CD4-positive, alpha-beta T cell (primary cell): ENCODE measurements at regions not wholly inside any gene's neighbourhood (a gene's known extent, or its start where the extent isn't known, plus 50 kb on each side); places are given as distances from the start of the nearest gene placed in this dataset.

Experiments used
- ATAC-seq: fragments of 200-7000 bp; cut with Tn5 transposase; one replicate; pipeline ENCODE4 v1.10.0; 2022; ENCODE audit warnings: mild to moderate bottlenecking; ENCODE audit not compliant: poor library complexity
- CTCF ChIA-PET: fragments of 350-600 bp; sonication (Branson Sonifier 250); formaldehyde crosslinking; loops from one replicate; lab custom pipeline; 2021; ENCODE audit warnings: antibody characterized with exemption, inconsistent platforms; lab: Charles Lee
- POLR2A ChIA-PET: fragments of 350-600 bp; sonication (Branson Sonifier 250); formaldehyde crosslinking; loops from one replicate; lab custom pipeline; 2021; ENCODE audit warnings: antibody characterized with exemption, inconsistent platforms; lab: Charles Lee
- DNase-seq, 14 experiments: peaks; one replicate each; pipeline ENCODE4 v3.0.0-alpha.2; 2013 to 2020; ENCODE audit warnings: mixed read lengths in 2 of 14
- H3K27ac ChIP-seq, 2 donors: one replicate each; pipeline versions ENCODE4 v1.5.1 to v1.7.0; 2013; ENCODE audit warnings: low read length in 2 of 2, low read depth in 1 of 2, mild to moderate bottlenecking in 1 of 2
- H3K27me3 ChIP-seq, 2 experiments: 1 replicate in 1 of 2; 2 replicates in 1 of 2; pipeline versions ENCODE4 v1.6.1 to v1.7.0; 2013; ENCODE audit warnings: low read length in 2 of 2, control low read depth in 1 of 2, mild to moderate bottlenecking in 1 of 2, moderate library complexity in 1 of 2; ENCODE audit not compliant: insufficient read depth in 2 of 2, control insufficient read depth in 1 of 2
- H3K36me3 ChIP-seq: one replicate; pipeline ENCODE4 v1.6.1; 2013; ENCODE audit warnings: low read length, control low read depth; ENCODE audit not compliant: insufficient read depth
- H3K4me1 ChIP-seq: one replicate; pipeline ENCODE4 v1.6.1; 2013; ENCODE audit warnings: low read length, control low read depth; ENCODE audit not compliant: insufficient read depth
- H3K4me3 ChIP-seq: one replicate; pipeline ENCODE4 v1.5.1; 2013; ENCODE audit warnings: mild to moderate bottlenecking, low read length, moderate library complexity
- H3K9me3 ChIP-seq, 2 experiments: 1 replicate in 1 of 2; 2 replicates in 1 of 2; pipeline versions ENCODE4 v1.6.1 to v1.7.0; 2013; ENCODE audit warnings: low read length in 2 of 2, mild to moderate bottlenecking in 2 of 2, control low read depth in 1 of 2, moderate library complexity in 1 of 2; ENCODE audit not compliant: control insufficient read depth in 1 of 2, insufficient read depth in 1 of 2
- H3K27ac Mint-ChIP-seq: one replicate; pipeline ENCODE4 v1.8.0; 2020; ENCODE audit warnings: mixed read lengths
- H3K27me3 Mint-ChIP-seq: one replicate; pipeline ENCODE4 v1.8.0; 2021; ENCODE audit warnings: mixed read lengths
- H3K36me3 Mint-ChIP-seq: one replicate; pipeline ENCODE4 v1.8.0; 2021; ENCODE audit warnings: low read depth, mixed read lengths
- H3K4me1 Mint-ChIP-seq: one replicate; pipeline ENCODE4 v1.8.0; 2021; ENCODE audit warnings: low read depth, mixed read lengths
- H3K4me3 Mint-ChIP-seq: one replicate; pipeline ENCODE4 v1.8.0; 2020; ENCODE audit warnings: mild to moderate bottlenecking, mixed read lengths
- H3K9me3 Mint-ChIP-seq: one replicate; pipeline ENCODE4 v1.8.0; 2020; ENCODE audit warnings: mixed read lengths
- intact Hi-C, 2 experiments: fragments of 100-400 bp; cut with DNase I in 1 of 2; cut with micrococcal nuclease in 1 of 2; formaldehyde crosslinking; loops; one replicate each; pipeline versions ENCODE4 v1.15.1 to v1.9.0; 2023 to 2025; cut with DNase I, micrococcal nuclease
- TF ChIP-seq, protein P1 (sequence below): fragments of 200-600 bp; IDR thresholded peaks from one replicate; pipeline ENCODE4 v1.8.0; 2022; ENCODE audit warnings: antibody characterized with exemption, mild to moderate bottlenecking

DNA sequence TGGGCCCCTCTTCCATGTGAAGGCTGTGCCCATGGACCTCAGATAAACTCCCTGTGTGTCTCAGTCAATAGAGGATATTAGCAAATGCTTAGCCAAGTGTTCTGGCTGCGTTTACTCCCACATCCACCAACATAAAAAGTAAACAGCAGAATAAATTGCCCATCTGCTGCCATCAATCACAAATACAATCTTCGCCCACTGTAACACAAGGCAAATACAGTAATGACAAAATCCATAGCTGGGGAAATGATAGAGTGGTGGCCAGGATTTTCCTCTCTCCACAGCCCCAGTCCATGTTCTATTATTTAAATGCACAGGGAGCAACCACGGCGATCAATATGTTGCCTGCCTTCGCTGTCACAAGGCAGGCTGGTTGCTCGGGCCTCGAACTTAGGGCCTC is 376.5 kb downstream of the UQCRFS1 start:
- peaks cover 0 to 16% of the 10 kb centered on the region in 2 experiments for H3K9me3 ChIP-seq
- DNase-seq (no peak), ATAC-seq (no peak)
- H3K4me1 Mint-ChIP-seq: no peaks in the 10 kb centered on the region
- no peak overlapping the region for H3K27ac ChIP-seq
- POLR2A ChIA-PET: no interaction called here
- no peak overlapping the region for H3K4me3 Mint-ChIP-seq
- H3K36me3 ChIP-seq: no peaks in the 10 kb centered on the region
- H3K27me3 ChIP-seq: no peaks in the 10 kb centered on the region
- no peaks in the 10 kb centered on the region for H3K27me3 Mint-ChIP-seq
- TF ChIP-seq, protein P1, sequence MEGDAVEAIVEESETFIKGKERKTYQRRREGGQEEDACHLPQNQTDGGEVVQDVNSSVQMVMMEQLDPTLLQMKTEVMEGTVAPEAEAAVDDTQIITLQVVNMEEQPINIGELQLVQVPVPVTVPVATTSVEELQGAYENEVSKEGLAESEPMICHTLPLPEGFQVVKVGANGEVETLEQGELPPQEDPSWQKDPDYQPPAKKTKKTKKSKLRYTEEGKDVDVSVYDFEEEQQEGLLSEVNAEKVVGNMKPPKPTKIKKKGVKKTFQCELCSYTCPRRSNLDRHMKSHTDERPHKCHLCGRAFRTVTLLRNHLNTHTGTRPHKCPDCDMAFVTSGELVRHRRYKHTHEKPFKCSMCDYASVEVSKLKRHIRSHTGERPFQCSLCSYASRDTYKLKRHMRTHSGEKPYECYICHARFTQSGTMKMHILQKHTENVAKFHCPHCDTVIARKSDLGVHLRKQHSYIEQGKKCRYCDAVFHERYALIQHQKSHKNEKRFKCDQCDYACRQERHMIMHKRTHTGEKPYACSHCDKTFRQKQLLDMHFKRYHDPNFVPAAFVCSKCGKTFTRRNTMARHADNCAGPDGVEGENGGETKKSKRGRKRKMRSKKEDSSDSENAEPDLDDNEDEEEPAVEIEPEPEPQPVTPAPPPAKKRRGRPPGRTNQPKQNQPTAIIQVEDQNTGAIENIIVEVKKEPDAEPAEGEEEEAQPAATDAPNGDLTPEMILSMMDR: no peak
- H3K36me3 Mint-ChIP-seq: no peaks in the 10 kb centered on the region
- H3K9me3 Mint-ChIP-seq: no peaks in the 10 kb centered on the region
- no peak overlapping the region for H3K4me3 ChIP-seq
- H3K27ac Mint-ChIP-seq: no peak overlapping the region
- intact Hi-C loops: no loop called here
- no peaks in the 10 kb centered on the region for H3K4me1 ChIP-seq
- CTCF ChIA-PET: no interaction called here

DNA sequence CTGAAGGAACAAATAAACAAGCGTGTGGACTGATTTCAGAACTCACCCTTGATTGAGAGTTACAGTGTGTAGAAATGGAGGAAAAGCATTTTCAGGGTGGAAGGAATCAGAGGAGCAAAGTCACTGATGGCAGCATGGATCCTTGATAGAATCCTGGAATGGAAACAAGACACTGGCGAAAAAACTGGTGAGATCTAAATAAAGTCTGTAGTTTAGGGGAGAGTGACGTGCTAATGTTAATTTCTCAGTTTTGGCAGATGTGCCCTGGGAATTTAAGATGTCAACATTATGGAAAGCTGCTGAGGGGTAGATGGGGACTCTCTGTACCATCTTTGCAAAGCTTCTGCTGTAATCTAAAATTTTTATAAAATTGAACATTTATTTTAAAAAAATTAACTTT is 378.0 kb downstream of the UQCRFS1 start:
- ChIA-PET CTCF (no interaction called here), POLR2A (no interaction called here)
- Histone ChIP-seq H3K4me1 (no peaks in the 10 kb centered on the region), H3K27me3 (no peaks in the 10 kb centered on the region), H3K36me3 (no peaks in the 10 kb centered on the region), H3K9me3 (peaks cover 0 to 22% of the 10 kb centered on the region in 2 experiments), H3K27ac (no peak overlapping the region), H3K4me3 (no peak overlapping the region)
- Mint-ChIP-seq H3K36me3 (no peaks in the 10 kb centered on the region), H3K4me3 (no peak overlapping the region), H3K4me1 (no peaks in the 10 kb centered on the region), H3K27me3 (no peaks in the 10 kb centered on the region), H3K9me3 (no peaks in the 10 kb centered on the region), H3K27ac (no peak overlapping the region)
- intact Hi-C loops: no loop called here
- DNase-seq: no peak
- TF ChIP-seq, protein P1: no peak
- no peak for ATAC-seq

DNA sequence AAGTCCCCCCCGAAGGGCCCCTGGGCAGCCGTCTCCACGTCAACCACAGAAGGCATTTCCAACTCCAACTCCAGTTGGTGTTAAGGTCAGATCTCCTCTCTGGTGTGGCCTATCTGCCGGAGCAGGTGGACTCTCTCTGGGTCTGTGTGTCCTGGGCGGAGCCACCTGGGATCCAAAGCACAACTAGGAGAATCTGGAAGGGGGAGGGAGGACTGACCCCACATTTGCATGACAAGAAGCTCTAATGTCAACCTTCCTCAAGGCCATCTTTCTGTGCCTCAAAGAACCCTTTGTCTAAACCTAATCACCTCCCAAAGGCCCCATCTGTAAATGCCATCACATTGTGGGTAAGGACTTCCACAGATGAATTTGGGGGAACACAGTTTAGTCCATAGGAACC is 381.5 kb downstream of the UQCRFS1 start:
- TF ChIP-seq, protein P1: no peak
- H3K27me3 Mint-ChIP-seq: no peaks in the 10 kb centered on the region
- POLR2A ChIA-PET: no interaction called here
- Histone ChIP-seq H3K27ac (no peak overlapping the region), H3K27me3 (no peaks in the 10 kb centered on the region), H3K4me3 (no peak overlapping the region), H3K9me3 (peaks cover 0 to 20% of the 10 kb centered on the region in 2 experiments), H3K4me1 (no peaks in the 10 kb centered on the region), H3K36me3 (no peaks in the 10 kb centered on the region)
- H3K27ac Mint-ChIP-seq: no peak overlapping the region
- no peaks in the 10 kb centered on the region for H3K4me1 Mint-ChIP-seq
- CTCF ChIA-PET: no interaction called here
- no peak for DNase-seq
- intact Hi-C loops: no loop called here
- no peaks in the 10 kb centered on the region for H3K9me3 Mint-ChIP-seq
- no peak overlapping the region for H3K4me3 Mint-ChIP-seq
- ATAC-seq: no peak
- H3K36me3 Mint-ChIP-seq: no peaks in the 10 kb centered on the region
